GM12865 (cell line): ENCODE measurements at regions not wholly inside any gene's neighbourhood (a gene's known extent, or its start where the extent isn't known, plus 50 kb on each side); places are given as distances from the start of the nearest gene placed in this dataset.

Experiments
- DNase-seq: peaks from one replicate; pipeline ENCODE4 v3.0.0; 2010; ENCODE audit warnings: low read depth
- H3K4me3 ChIP-seq: 2 replicates; pipeline ENCODE4 v1.5.1; 2011; ENCODE audit warnings: mild to moderate bottlenecking, low read depth, low read length, control low read depth
- CTCF ChIP-seq: IDR thresholded peaks from 2 replicates; pipeline ENCODE4 v1.5.1; 2011; ENCODE audit warnings: low read length, control low read depth, low read depth, inconsistent platforms; ENCODE audit not compliant: insufficient read depth; ENCODE audit errors: missing control alignments

GRCh38 chr6:3653528-3654070, 97.9 kb downstream of the PXDC1 start:
- no peak for DNase-seq
- no peak for TF ChIP-seq CTCF
- no peak overlapping the region for H3K4me3 ChIP-seq

GRCh38 chr6:3651698-3652229, 99.7 kb downstream of the PXDC1 start:
- no peak overlapping the region for H3K4me3 ChIP-seq
- TF ChIP-seq CTCF, result no peak
- DNase-seq, result no peak

- no peak for TF ChIP-seq CTCF
Observed at GRCh38 chr6:3650959-3651697, 100.4 kb downstream of the PXDC1 start.

GRCh38 chr6:3650076-3650958, 101.2 kb downstream of the PXDC1 start:
- DNase-seq, result no peak
- TF ChIP-seq CTCF, result no peak
- no peak overlapping the region for H3K4me3 ChIP-seq

More at GRCh38 chr6:3650959-3651697, 100.4 kb downstream of the PXDC1 start:
- no peak for DNase-seq
- no peak overlapping the region for H3K4me3 ChIP-seq

GRCh38 chr6:3648724-3649123, 102.8 kb downstream of the PXDC1 start:
- TF ChIP-seq CTCF, result no peak
- no peak for DNase-seq
- no peak overlapping the region for H3K4me3 ChIP-seq

GRCh38 chr6:3646616-3647362, 104.7 kb downstream of the PXDC1 start:
- TF ChIP-seq CTCF, result no peak
- no peak overlapping the region for H3K4me3 ChIP-seq
- no peak for DNase-seq
